ENCODE measurements at regions not wholly inside any gene's neighbourhood (a gene's known extent, or its start where the extent isn't known, plus 50 kb on each side); places are given as distances from the start of the nearest gene placed in this dataset.
"Not testable (repeated sequence)": the region's sequence is repeated elsewhere in the genome, so short reads cannot be mapped to it uniquely, and the experiment has no call there.

DNA sequence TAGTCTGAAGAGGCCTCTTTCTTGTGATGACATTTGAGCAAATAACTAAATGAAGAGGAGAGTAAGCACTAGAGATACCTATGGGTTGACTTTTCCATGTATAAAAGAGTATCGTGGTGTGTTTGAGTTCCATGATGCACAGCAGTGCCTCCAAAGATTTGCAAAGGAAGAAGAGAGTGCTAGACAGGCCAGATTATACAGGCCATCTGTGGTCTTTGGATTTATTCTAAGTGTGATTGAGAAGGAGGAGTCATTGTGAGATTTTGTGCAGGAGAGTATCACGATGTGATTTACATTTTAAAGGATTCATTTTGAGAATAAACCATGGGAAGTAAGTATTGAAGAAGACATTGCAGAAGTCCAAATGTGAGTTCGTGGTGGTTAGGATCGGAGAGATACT lies 695.9 kb upstream of the FAM98A start:
- no peak for DNase-seq (ENCODE audit: low spot score)

DNA sequence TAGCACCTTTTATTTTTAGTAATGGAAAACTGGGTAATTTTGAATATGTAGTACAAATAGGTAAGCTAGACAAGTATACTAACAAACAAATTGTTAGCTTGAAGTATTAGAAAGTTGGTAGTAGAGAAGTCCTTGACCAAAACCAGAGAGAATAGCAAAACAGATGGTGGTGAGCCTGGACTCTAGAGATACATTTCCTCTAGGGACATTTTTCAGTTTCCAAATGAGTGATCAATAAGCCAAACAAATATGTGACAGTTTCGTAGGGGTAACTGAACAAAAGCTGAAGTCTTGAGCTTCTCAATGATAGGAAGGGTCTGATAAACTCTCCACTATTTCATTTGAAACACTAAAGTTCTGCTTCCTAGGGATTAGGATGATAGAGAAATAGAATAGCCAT lies 692.0 kb upstream of the FAM98A start:
- no peak for DNase-seq (ENCODE audit: low spot score)

DNA sequence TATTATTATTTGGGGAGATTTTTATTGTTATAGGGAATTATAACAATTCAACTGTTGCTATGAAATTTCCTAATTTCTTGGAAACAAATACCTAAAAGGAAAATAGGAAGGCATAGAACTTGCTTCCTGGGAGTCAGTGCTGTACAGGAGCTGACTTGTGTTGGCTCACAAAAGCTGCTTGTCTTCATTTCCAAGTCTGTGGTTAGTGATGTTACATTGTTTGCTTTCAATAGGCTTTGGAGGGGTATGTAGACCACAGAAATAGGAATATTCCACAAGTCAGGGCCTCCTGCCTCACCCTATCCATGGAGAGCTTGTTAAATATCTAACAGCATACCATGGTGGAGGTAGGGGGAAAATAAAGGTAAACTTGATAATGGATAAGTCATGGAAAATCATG lies 688.9 kb upstream of the FAM98A start:
- DNase-seq (ENCODE audit: low spot score) = no peak

DNA sequence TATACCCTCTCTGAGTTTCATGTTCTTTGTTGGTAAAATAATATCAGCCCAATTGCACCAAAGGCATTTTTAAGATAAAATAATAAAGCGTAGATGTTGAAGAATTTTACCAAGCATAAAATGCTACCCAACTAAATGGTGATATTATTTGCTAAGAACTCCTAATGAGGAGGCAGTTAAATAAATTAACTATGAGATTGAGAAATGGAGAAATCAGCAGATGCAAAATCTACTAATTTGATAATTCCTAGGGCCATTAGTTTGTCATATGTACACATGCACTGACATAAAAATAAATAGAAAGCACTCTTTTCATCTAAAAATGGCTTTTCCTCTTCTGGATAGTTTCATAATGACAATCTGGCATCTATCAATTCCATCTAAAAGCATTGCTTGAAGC lies 681.5 kb upstream of the FAM98A start:
- DNase-seq (ENCODE audit: low spot score) = no peak

DNA sequence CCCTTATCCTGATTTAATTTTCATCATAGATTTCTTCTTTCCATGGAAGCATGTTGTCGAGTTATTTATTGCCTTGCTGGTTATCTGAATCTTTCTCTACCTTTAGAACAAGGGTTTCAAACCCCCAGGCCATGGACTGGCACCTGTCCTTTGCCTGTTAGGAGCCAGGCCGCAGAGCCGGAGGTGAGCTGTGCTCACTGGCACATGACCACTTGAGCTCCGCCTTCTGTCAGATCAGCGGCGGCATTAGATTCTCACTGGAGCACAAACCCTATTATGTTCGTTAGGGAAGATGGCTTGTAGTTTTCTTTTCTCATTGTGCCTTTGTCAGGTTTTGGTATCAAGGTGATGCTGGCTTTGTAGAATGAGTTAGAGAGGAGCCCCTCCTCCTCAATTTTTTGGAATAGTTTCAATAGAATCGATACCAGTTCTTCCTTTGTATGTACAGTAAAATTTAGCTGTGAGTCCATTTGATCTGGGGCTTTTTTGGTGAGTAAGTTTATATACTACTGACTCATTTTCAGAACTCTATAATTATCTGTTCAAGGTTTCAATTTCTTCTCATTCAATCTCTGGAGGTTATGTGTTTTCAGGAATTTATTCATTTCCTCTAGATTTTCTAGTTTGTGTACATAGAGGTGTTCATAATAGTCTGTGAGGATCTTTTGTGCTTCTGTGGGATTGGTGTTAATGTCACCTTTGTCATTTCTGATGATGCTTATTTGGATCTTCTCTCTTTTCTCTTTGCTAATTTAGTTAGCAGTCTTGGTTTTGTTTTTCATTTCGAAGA lies 668.0 kb upstream of the FAM98A start:
- DNase-seq (ENCODE audit: low spot score) = no peak

DNA sequence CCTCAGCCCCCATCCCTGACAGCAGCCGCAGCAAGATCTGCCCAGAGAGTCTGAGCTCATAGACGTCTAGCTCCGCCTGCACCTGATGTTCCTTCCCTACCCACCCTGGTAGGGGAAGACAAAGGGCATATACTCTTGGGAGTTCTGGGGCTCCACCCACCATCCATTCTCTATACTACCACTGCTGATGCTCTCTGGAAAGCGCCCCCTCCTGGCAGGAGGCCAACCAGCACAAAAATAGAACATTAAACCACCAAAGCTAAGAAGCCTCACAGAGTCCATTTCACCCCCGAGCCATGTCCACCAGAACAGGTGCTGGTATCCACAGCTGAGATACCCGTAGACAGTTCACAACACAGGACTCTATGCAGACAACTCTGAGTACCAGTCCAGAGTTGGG lies 662.6 kb upstream of the FAM98A start:
- DNase-seq (ENCODE audit: low spot score) = no peak

DNA sequence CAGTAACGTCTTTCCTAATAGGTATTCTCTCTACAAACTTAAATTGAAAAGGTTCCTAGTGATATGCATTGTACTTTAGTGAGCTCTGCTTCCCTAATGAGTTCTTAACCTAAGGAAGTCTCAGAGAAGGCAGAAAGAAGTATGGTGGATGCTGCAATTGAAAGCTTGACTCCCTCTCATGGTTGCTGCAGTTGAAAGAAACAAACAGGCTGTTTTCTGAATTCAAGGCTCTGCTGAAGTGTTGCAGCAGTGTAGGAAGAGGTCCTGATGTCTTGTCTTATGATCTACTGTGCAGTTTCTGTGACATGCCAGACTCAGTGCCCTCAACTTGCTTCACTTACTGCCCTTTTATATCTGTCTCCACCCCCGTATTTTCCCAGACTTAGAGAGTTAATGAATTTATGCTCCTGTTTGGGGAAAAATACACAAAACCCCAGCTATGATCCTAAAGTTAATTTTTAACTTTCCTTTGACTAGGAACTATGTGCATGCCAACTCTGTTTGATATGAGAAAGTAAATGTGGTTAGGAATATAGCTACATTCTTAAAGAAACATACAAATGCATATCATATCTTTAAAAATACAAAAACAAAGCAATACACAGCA lies 655.3 kb upstream of the FAM98A start:
- DNase-seq (ENCODE audit: low spot score) = no peak

DNA sequence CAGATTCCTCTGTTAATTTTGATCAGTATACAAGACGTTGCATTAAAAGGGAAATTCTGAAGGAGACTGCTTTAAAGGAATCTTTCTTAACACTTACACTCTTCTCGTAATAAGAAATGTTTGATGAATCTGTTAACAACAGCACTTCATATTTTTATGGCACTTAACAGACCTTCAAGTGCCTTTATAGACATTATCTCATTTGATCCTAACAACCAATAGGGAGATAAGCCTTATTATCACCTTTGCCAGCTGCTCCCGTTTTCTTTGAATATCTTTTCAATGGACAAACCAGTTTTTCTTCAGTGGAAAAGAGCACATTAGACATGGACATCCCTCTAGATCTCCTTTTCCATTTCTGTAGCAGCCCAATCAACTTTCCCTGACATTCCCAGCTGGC lies 653.0 kb upstream of the FAM98A start:
- no peak for DNase-seq (ENCODE audit: low spot score)

DNA sequence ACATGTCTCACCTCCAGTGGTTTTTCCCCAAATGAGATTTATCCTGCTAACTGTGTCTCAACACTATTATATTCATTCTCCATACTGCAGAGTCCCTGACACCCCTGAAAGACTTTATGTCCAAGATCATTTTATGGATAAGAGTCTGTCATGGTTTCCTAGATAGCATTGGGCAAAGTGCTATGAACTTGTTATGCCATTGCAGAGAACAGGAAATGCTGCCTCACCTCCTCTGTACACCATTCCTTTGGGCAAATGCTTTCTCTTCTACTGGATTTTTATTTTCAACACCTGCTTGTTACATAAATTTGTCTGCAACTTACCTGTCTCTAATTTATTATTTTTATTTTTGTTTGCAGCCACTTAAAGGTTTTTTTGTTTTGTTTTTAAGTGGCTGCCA lies 652.5 kb upstream of the FAM98A start:
- DNase-seq (ENCODE audit: low spot score) = no peak

DNA sequence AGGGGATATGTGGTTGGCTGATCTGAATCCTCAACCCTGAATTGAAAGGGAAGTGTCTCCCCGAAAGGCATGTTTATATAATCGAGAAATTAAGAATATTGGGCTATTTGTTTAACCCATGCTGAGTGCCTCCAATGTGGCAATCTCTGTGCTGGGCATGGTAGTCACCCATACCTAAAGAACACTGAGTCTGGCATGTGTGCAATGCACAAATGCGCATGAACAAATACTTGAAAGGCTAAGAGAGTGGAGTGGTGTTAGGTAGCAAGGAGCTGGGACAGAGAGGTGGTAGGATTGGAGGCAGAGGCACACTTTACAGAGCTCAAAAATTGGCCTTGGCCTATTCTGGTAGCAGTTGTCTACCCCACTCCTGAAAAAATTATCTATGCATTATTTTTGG lies 645.1 kb upstream of the FAM98A start:
- no peak for DNase-seq (ENCODE audit: low spot score)

DNA sequence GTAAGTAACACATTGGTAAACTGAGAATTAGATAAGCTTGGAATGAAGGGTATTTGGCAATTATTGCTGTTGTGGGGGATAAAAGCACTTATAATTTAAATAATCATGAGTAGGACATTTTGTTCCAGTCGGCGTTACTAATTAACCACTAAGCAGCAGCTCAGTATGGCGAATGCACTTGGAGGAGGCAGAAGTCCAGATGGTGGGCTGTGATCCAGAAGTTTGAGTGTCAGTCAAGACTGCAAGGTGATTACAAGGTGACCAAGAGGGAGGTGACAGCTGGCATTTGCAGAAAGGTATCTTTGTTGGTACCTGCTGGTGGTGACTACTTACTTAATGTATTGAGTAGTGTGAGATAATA lies 643.6 kb upstream of the FAM98A start:
- no peak for DNase-seq (ENCODE audit: low spot score)

DNA sequence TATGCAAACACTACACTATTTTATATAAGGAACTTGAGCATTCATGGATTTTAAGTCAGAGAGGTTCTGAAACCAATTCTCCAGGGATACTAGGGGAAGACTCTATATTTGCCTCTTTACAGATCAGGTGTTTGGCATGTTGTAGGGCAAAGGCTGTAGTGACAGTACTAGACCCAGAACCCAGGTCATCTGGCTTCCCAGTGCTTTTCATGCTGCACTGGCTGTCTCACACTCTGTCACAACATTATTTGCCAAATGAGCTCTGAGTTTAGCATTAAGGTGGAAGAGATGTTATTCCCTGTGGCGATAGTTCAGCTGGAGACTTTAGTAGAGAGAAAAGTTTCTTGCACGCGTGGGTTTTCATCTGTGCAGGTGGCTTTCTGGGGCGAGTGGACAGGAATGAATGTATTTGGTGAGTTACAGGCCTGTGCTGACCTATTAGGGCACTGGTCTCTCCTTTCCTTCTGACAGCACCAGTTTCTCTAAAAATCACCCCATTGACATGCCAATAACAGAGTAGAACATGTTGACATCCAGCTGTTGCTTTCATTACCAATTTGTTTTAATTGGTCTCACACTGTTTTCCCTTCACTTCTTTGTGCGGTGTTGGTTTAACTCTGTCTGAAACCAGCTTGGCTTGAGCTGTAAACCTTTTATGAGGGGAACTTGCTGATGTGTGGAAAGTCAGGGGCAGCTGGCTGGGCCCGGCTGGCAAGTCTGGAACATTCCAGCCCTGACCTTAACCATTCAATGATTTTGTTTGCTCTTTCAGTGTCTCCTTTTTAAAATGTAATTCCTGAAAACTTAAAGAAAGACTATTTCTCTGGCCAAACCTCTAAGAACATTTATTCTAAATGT lies 643.0 kb upstream of the FAM98A start:
- DNase-seq (ENCODE audit: low spot score) = no peak

DNA sequence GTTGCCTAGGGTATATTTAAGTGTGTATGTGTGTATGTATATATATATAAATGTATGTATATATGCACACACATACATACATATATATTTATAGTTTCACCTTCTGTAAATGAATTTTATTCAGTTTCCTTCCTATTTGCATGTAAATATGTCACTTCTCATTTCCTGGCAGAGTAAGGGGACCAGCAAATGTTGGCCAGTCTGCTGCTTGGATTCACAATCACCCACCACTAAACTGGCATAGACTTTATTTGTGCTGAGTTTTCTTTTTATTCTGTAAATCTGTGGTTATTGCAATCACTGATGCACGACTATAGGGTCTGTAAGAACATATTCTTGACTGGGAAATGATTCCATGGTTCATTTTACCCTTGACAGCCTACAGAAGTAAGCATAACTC lies 640.4 kb upstream of the FAM98A start:
- no peak for DNase-seq (ENCODE audit: low spot score)

DNA sequence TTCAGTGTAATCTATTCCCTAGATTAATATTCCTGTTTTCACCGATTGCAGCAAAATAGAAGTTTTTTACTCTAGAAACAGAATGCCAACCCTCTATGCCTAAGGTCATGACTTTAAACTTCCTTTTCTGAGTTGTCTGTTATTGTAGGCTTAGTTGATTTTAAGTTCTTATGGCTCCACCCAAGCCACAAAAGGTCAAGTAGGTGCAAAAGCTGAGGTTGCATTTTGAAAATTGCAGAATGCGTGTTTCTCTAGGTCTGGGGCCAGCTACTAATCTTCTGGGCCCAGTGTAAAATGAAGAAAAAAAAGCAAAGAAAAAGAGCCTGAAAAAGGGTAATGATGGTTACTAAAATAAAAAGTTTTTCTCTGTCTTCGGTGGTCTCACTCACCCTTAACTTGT lies 635.7 kb upstream of the FAM98A start:
- no peak for DNase-seq (ENCODE audit: low spot score)

DNA sequence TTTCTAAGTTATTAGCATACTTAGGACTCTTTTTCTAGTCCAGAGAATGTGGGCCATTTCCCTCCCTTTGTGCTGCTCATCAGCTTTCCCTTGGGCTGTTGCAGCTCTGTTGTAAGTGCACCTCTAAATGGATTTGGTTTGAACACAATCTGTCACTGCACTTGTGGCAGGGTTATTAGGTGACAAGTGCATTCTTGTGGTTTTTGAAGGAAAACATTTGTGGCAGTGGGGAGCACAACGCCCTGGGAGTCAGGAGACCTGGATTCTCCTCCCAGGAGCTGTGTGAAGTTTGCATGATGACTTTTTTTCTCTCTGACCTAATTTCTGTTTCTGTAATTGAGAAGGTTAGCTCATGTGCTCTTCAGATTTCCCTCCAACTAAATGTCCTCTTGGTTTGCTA lies 630.9 kb upstream of the FAM98A start:
- no peak for DNase-seq (ENCODE audit: low spot score)

DNA sequence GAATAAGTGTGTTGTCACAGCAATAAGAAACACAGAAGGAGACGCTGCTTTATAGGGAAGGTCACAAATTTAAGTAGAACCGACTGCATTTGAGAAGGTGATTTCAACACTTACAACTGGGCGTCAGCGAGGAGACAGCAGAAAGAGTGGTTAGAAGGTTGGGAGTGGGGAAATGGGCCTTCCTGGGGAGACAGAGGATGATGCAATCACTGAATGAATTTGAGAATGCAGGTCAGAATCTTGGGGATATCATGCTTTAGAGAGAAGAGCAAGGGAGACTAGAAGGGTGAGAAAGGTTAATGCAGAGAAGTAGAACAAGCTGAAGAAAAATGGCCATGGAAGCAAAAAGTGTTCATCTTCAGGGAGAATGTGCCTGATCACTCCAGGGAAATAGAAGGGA lies 616.1 kb upstream of the FAM98A start:
- no peak for DNase-seq (ENCODE audit: low spot score)

DNA sequence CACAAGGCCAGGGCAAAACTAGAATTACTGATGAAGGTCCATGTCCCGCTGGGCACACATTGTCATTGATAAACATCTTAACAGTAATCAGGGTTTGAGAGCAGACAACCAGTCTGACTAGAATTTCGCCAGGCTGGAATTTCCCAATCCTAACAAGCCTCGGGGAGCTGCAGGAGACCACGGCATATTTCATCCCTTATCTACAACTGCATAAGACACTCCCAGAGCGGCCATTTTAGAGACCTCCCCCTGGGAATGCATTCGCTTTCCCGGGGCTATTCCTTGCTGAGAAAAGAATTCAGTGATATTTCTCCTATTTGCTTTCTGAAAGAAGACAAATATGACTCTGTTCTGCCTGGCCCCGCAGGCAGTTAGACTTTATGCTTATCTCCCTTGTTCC lies 611.3 kb upstream of the FAM98A start:
- not testable (repeated sequence) for DNase-seq (ENCODE audit: low spot score)

DNA sequence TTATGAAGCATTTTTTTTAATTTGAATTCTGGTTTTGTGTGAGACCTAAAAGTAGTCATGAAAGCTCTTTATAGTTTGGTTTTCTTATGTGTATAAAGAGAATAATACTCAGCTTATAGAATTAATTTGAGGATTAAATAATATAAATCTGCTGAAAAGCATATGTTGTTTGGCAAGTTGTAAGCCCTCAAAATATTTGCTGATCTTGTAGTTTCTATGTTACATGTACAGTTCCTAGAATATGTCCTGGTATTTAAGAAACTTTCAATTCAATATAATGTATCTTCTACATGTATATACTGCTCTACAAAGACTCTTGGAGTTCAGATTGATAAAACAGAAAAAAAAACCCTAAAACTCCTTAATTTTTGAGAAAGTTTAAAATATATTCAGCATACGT lies 605.5 kb upstream of the FAM98A start:
- no peak for DNase-seq (ENCODE audit: low spot score)

DNA sequence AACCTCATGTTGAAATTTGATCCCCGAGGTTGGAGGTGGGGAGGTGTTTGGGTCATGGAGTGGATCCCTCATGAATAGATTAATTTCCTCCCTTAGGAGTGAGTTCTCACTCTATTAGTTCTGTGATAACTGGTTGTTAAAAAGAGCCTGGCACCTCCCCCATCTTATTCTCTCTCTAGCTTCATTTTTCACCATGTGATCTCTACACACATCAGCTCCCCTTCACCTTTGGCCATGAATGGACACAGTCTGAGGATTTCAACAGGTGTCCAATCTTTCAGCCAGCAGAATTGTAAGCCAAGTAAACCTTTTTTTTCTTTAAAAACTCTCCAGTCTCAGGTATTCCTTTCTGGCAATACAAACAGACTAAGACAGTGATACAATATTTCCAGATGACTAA lies 602.0 kb upstream of the FAM98A start:
- no peak for DNase-seq (ENCODE audit: low spot score)

DNA sequence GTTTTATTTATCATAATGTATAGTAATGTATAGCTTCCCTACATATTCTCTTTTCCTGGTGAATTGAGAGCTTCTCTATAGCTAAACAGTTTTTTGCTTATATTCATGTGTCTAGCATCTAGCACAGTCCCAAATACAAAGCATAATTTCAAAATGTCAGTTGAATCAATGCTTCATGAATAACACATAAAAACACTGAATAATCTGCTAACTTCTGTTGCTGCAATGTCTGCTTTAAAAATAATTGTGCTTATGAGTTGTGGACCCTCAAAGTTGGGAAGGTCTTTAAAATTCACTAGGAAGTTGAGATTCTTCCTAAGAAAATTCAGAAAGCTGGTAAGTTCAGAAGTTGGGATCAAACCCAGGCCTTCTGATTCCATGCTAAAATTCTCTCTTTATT lies 600.9 kb upstream of the FAM98A start:
- DNase-seq (ENCODE audit: low spot score) = no peak

DNA sequence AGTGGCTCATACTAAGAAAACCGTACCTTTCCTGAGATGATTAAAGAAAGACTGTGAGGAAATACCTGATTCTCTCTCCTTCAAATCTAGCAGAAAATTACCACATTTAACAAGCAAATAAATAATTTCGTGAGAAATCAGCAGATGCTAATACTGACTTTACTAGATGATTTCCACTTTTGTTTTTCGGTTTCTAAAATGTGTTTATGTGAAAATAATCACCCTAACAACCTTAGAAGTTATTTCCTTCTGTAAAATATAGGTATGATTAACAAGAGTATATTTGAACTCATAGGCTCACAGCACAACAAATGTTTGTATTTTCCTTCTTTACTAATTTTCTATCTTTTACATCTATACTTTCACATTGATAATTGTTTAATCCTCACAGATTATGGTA lies 594.1 kb upstream of the FAM98A start:
- DNase-seq (ENCODE audit: low spot score) = no peak

DNA sequence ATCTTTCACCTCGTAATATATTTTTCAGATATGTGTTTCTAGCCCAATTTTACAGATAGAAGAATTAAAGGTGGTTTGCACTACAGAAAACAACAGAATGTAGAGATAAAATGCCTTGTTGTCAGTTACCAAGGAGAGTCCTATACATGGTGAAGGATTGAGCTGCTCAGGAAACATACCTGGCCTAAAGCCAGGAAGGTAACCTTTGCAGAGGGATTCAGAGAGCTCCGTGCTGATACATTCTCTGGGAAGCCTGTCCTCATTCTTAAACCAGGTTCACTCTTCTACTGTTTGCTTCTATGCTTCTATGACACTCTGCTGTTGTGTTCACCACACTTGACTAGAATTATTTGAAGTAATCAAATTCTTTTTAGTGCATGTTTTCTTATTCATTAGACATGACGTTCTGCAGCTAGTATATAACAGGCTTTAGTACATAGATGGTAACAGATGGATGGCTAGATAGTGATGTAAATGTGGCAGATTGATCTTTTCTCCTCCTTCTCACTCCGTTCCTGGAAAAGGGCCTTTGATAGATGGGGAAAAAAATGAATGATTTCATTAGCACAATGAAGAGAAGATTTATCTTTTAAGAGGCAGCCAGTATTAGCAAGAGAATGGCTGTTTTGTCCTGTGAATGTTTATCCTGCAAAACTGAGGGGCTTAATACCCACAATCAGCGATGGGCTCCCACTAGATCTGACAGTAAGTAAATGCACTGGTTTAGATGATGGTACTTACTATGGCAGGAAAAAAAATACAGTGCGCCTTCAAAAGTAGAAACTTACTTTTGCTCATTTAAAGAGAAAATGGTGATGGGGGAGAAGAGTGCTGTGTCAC lies 589.6 kb upstream of the FAM98A start:
- DNase-seq (ENCODE audit: low spot score) = no peak
